ENCODE measurements at regions not wholly inside any gene's neighbourhood (a gene's known extent, or its start where the extent isn't known, plus 50 kb on each side); places are given as distances from the start of the nearest gene placed in this dataset.

DNA sequence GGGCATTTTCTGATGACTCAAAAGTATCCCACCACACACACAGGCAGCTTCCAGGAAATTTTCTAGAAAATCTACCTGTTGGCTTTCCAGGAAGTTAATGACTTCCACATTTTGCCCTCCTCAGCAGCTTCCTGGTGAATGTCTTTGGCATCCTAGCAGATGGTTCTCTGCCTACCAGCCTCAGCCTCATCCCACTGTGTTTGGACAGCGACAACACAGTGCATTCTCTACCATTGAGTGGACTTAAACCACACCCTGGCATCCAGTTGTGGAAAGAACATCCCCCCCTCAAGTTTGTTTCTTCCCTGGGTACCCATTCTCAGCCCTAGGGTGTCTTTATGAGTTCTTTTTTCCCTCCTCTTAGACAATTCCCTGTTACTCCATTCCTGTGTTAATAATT is 50.8 kb upstream of the GADL1 start:
- DNase-seq (no peak), ATAC-seq (no peak)
- Histone ChIP-seq H3K27ac (no peak overlapping the region), H3K4me1 (no peaks in the 10 kb centered on the region), H3K4me3 (no peak overlapping the region), H3K36me3 (no peaks in the 10 kb centered on the region), H3K9me3 (no peaks in the 10 kb centered on the region), H3K27me3 (no peaks in the 10 kb centered on the region)
- intact Hi-C loops (cut with DNase I), result no loop called here
- TF ChIP-seq, protein P1, sequence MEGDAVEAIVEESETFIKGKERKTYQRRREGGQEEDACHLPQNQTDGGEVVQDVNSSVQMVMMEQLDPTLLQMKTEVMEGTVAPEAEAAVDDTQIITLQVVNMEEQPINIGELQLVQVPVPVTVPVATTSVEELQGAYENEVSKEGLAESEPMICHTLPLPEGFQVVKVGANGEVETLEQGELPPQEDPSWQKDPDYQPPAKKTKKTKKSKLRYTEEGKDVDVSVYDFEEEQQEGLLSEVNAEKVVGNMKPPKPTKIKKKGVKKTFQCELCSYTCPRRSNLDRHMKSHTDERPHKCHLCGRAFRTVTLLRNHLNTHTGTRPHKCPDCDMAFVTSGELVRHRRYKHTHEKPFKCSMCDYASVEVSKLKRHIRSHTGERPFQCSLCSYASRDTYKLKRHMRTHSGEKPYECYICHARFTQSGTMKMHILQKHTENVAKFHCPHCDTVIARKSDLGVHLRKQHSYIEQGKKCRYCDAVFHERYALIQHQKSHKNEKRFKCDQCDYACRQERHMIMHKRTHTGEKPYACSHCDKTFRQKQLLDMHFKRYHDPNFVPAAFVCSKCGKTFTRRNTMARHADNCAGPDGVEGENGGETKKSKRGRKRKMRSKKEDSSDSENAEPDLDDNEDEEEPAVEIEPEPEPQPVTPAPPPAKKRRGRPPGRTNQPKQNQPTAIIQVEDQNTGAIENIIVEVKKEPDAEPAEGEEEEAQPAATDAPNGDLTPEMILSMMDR (IDR thresholded peaks at IDR 0.05), result no peak

DNA sequence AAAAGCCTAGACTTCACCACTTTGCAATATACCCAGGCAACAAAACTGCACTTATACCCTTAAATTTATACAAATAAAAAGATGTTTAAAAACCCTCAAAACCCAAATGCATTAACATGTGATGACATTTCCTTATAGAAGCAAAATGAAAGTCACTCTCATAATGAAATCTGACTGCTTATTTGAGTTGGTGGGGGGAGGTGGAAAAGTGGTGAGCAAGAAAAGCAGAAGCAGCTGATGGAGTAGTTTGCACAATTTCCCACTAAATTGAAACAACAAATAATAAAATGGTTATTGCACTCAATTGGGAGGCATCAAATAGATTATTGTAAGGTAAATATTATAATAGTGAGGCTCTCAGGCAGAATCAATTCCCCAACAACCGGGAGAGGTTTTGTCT is 54.0 kb upstream of the GADL1 start:
- no peaks in the 10 kb centered on the region for H3K9me3 ChIP-seq
- TF ChIP-seq, protein P1 (IDR thresholded peaks at IDR 0.05), result no peak
- H3K4me3 ChIP-seq, result no peak overlapping the region
- no peaks in the 10 kb centered on the region for H3K27me3 ChIP-seq
- DNase-seq (no peak), ATAC-seq (no peak)
- H3K36me3 ChIP-seq, result no peaks in the 10 kb centered on the region
- intact Hi-C loops (cut with DNase I), result no loop called here
- no peak overlapping the region for H3K27ac ChIP-seq
- H3K4me1 ChIP-seq, result no peaks in the 10 kb centered on the region

DNA sequence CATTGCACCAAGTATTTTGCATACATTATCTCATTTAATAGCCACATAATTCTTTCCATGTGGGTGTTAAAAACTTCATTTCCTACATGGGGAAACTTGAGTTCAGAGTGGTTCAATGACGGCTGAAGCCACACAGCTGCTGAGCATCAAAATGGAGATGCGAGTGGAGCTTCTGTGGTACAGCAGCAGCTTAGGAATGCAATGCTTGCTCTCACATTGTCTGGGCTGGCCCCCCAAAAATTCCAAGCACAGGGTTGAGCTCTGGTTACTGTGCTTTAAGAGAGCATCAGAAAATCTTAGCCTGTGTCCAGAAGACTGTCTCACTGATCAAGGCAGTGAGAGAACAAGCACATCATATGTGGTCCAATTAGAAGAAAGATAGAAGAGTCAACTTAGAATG is 57.4 kb upstream of the GADL1 start:
- no peak for DNase-seq
- no peaks in the 10 kb centered on the region for H3K27me3 ChIP-seq
- TF ChIP-seq, protein P1 (IDR thresholded peaks at IDR 0.05), result no peak

DNA sequence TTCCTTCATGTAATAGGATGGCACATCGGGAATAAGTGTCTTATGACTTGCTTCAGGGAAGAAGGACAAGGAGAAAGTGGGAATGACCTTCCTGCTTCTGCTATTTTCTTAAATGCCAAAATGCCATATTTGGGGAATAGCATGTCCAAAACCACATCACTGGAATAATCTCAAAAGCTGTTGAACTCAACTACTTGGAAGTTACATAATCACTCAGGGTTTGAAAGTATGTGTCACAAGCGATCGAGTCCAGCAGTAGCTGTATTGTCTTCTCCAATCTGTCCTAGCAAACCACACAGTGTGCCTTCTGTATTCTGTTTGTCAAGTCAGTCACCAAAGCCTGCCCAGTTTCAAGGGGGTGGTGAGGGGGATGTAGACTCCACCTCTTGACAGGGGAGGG is 58.3 kb upstream of the GADL1 start:
- Histone ChIP-seq H3K27me3 (no peaks in the 10 kb centered on the region), H3K4me1 (no peaks in the 10 kb centered on the region), H3K4me3 (no peak overlapping the region), H3K27ac (no peak overlapping the region), H3K36me3 (no peaks in the 10 kb centered on the region), H3K9me3 (no peaks in the 10 kb centered on the region)
- DNase-seq (no peak), ATAC-seq (no peak)
- intact Hi-C loops (cut with DNase I), result no loop called here
- TF ChIP-seq, protein P1 (IDR thresholded peaks at IDR 0.05), result no peak

More for the DNA sequence above, 57.4 kb upstream of the GADL1 start:
- H3K27ac ChIP-seq, result no peak overlapping the region
- intact Hi-C loops (cut with DNase I), result no loop called here
- ATAC-seq, result no peak
- H3K4me1 ChIP-seq, result no peaks in the 10 kb centered on the region
- no peaks in the 10 kb centered on the region for H3K9me3 ChIP-seq
- no peak overlapping the region for H3K4me3 ChIP-seq
- no peaks in the 10 kb centered on the region for H3K36me3 ChIP-seq

DNA sequence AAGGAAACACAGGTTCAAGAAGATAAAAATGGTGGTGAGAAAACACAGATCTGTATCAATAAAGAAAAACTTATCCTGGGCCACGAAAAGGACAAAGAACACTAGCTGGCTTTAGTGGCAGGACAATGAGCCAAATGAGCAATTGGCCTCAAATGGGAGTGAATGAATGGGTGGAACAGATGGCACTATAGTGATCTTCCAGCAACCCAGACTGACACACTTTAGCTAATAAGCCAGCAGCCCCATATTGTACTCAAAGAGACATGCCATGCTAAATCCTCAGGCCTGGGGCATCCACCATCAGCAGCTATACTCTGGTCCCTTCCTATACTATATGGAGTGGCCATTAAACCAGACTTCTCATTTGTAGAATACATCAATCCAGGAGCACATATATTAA is 60.0 kb upstream of the GADL1 start:
- H3K9me3 ChIP-seq, result no peaks in the 10 kb centered on the region
- no peak for DNase-seq
- H3K4me1 ChIP-seq, result no peaks in the 10 kb centered on the region
- no peak overlapping the region for H3K4me3 ChIP-seq
- no peak for ATAC-seq
- intact Hi-C loops (cut with DNase I), result no loop called here
- no peak overlapping the region for H3K27ac ChIP-seq
- TF ChIP-seq, protein P1 (IDR thresholded peaks at IDR 0.05), result no peak
- H3K36me3 ChIP-seq, result no peaks in the 10 kb centered on the region
- H3K27me3 ChIP-seq, result no peaks in the 10 kb centered on the region

DNA sequence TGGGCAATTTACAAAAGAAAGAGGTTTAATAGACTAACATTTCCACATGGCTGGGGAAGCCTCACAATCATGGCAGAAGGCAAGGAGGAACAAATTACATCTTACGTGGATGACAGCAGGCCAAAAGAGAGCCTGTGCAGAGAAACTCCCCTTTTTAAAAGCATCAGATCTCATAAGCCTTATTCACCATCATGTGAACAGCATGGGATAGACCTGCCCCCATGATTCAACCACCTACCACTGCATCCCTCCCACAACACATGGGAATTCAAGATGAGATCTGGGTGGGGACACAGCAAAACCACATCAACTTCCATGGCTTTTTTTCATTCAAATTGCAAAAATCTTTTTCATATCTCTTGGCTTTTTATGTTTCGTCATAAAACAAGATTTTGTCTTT is 67.6 kb upstream of the GADL1 start:
- TF ChIP-seq, protein P1 (IDR thresholded peaks at IDR 0.05), result no peak
- intact Hi-C loops (cut with DNase I), result no loop called here
- H3K9me3 ChIP-seq, result no peaks in the 10 kb centered on the region
- no peak overlapping the region for H3K27ac ChIP-seq
- no peaks in the 10 kb centered on the region for H3K36me3 ChIP-seq
- no peaks in the 10 kb centered on the region for H3K4me1 ChIP-seq
- DNase-seq (no peak), ATAC-seq (no peak)
- no peak overlapping the region for H3K4me3 ChIP-seq
- H3K27me3 ChIP-seq, result peaks cover 4% of the 10 kb centered on the region
